Body of pancreas (tissue), 4 donors: ENCODE measurements at regions not wholly inside any gene's neighbourhood (a gene's known extent, or its start where the extent isn't known, plus 50 kb on each side); places are given as distances from the start of the nearest gene placed in this dataset.

Experiments
- ATAC-seq: fragments of 150-250 bp; one replicate; pipeline ENCODE4 v1.9.1; 2016
- DNase-seq, 4 donors: peaks; one replicate each; pipeline ENCODE4 v3.0.0-alpha.2; 2019
- H3K27ac ChIP-seq, 4 donors: fragments of 200-600 bp; sonication (generic); 1 replicate in 3 of 4; 2 replicates in 1 of 4; pipeline versions ENCODE4 v1.5.1 to v1.6.1; 2016 to 2019; ENCODE audit warnings: mild to moderate bottlenecking in 1 of 4, mixed read lengths in 1 of 4, moderate library complexity in 1 of 4
- H3K27me3 ChIP-seq, 2 donors: fragments of 200-600 bp; sonication (generic); one replicate each; pipeline ENCODE4 v1.6.0; 2016; ENCODE audit warnings: mild to moderate bottlenecking in 1 of 2
- H3K36me3 ChIP-seq, 2 donors: fragments of 200-600 bp; sonication (generic); replicated peaks in 1 of 2; 2 replicates each; pipeline ENCODE4 v1.5.1; 2016; ENCODE audit warnings: low read depth in 2 of 2; ENCODE audit not compliant: insufficient read depth in 1 of 2
- H3K4me1 ChIP-seq: fragments of 200-600 bp; sonication (generic); one replicate; pipeline ENCODE4 v1.6.0; 2016
- H3K4me3 ChIP-seq, 2 donors: fragments of 200-600 bp; sonication (generic); 1 replicate in 1 of 2; 2 replicates in 1 of 2; pipeline ENCODE4 v1.5.1; 2016 to 2019
- H3K9me3 ChIP-seq, 3 donors: fragments of 200-600 bp; sonication (generic); 1 replicate in 2 of 3; 2 replicates in 1 of 3; pipeline ENCODE4 v1.5.1; 2016
- CTCF ChIP-seq, 7 experiments: fragments of 450-650 bp in 4 of 7; fragments of 200-600 bp in 3 of 7; sonication (generic) in 3 of 7; IDR thresholded peaks; one replicate each; pipeline ENCODE4 v1.5.1; 2016 to 2019; ENCODE audit warnings: antibody characterized with exemption in 7 of 7
- POLR2A ChIP-seq, 3 donors: fragments of 450-650 bp; IDR thresholded peaks; one replicate each; pipeline ENCODE4 v1.6.1; 2016; ENCODE audit warnings: antibody characterized with exemption in 3 of 3, mild to moderate bottlenecking in 2 of 3
- WGBS, 2 donors: methylation state at CpG; one replicate each; pipeline ENCODE4 v1.1.5; 2017; 5-methylcytosine and 5-hydroxymethylcytosine counted together
- intact Hi-C: fragments of 100-400 bp; cut with DNase I; formaldehyde crosslinking; loops from one replicate; pipeline ENCODE4 v1.15.1; 2023

- TF ChIP-seq CTCF (IDR thresholded peaks at IDR 0.05) (no peak), POLR2A (IDR thresholded peaks at IDR 0.05) (no peak)
- 82 to 89% methylated on average over 4 of the region's 4 CpGs for WGBS, 2 donors
- H3K27ac ChIP-seq: no peak overlapping the region
- no peaks in the 10 kb centered on the region for H3K9me3 ChIP-seq
- H3K27me3 ChIP-seq: no peaks in the 10 kb centered on the region
- no peak overlapping the region for H3K4me3 ChIP-seq
- no peaks in the 10 kb centered on the region for H3K36me3 ChIP-seq
- H3K4me1 ChIP-seq: no peaks in the 10 kb centered on the region
- DNase-seq (no peak), ATAC-seq (no peak)
- intact Hi-C loops: no loop called here
Observed at GRCh38 chr16:73248316-73248715, 200.4 kb upstream of the ZFHX3 start.

DNA sequence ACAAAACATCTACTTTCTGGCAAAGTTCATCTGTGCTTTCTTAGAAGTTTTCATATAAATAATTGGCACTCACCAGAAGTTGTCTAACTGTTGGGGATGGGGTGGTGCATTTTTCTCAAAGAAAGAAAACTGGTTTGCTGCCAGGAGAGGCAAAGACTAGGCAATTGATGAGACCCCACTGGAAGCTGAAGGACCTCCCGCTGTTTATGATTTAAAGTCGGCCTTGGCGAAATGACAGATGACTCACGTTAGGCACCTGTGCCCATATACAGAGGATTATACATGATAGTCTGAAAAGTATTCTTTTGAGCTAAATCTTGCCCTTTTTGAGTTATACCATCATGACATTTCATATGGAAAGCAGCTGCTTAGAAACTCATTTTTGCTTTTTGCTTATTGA is 193.0 kb upstream of the ZFHX3 start:
- WGBS, 2 donors: 32 to 55% methylated on average over 4 of the region's 4 CpGs
- Histone ChIP-seq H3K36me3 (no peaks in the 10 kb centered on the region), H3K27me3 (no peaks in the 10 kb centered on the region), H3K27ac (no peak overlapping the region), H3K9me3 (no peaks in the 10 kb centered on the region), H3K4me1 (no peaks in the 10 kb centered on the region), H3K4me3 (no peak overlapping the region)
- DNase-seq (no peak), ATAC-seq (no peak)
- intact Hi-C loops: no loop called here
- TF ChIP-seq CTCF (IDR thresholded peaks at IDR 0.05) (no peak), POLR2A (IDR thresholded peaks at IDR 0.05) (no peak)

DNA sequence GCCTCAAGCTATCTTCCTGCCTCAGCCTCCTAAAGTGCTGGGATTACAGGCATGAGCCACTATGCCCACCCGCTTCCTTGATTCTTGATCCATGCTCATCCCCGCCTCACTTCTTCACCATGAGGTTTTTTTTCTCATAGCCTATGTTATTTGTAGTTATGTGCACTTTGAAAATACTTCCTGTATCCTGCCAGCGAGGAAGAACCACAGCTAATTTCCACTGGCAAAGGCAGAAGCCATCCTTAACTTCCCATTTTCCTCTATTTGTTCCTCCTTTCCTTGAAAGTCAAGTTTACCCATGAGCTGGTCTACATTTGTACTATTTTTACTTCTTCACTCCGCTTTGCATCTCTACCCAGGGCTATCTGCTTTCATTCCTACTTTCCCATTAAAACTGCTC is 189.7 kb upstream of the ZFHX3 start:
- H3K9me3 ChIP-seq: no peaks in the 10 kb centered on the region
- no peaks in the 10 kb centered on the region for H3K36me3 ChIP-seq
- no peak for DNase-seq
- no peak for TF ChIP-seq CTCF (IDR thresholded peaks at IDR 0.05)
- no peak for TF ChIP-seq POLR2A (IDR thresholded peaks at IDR 0.05)
- H3K27ac ChIP-seq: no peak overlapping the region
- H3K4me3 ChIP-seq: no peak overlapping the region
- H3K27me3 ChIP-seq: peaks cover 0 to 14% of the 10 kb centered on the region in 2 donors
- intact Hi-C loops: no loop called here
- 91 to 94% methylated on average over 4 of the region's 4 CpGs for WGBS, 2 donors
- ATAC-seq: no peak
- peaks cover 10% of the 10 kb centered on the region for H3K4me1 ChIP-seq

GRCh38 chr16:73234496-73234895 is 186.6 kb upstream of the ZFHX3 start:
- TF ChIP-seq POLR2A (IDR thresholded peaks at IDR 0.05) (no peak), CTCF (IDR thresholded peaks at IDR 0.05) (no peak)
- 74 to 85% methylated on average over 5 of the region's 5 CpGs for WGBS, 2 donors
- Histone ChIP-seq H3K4me1 (peaks cover 16% of the 10 kb centered on the region), H3K27ac (no peak overlapping the region), H3K27me3 (peaks cover 0 to 14% of the 10 kb centered on the region in 2 donors), H3K4me3 (no peak overlapping the region), H3K9me3 (no peaks in the 10 kb centered on the region), H3K36me3 (no peaks in the 10 kb centered on the region)
- DNase-seq (no peak), ATAC-seq (no peak)
- intact Hi-C loops: no loop called here

- no peak overlapping the region for H3K27ac ChIP-seq
- H3K9me3 ChIP-seq: no peaks in the 10 kb centered on the region
- H3K4me3 ChIP-seq: no peak overlapping the region
Observed at GRCh38 chr16:73233846-73234424, 186.0 kb upstream of the ZFHX3 start.

More at GRCh38 chr16:73233846-73234424, 186.0 kb upstream of the ZFHX3 start:
- TF ChIP-seq POLR2A (IDR thresholded peaks at IDR 0.05): no peak
- TF ChIP-seq CTCF (IDR thresholded peaks at IDR 0.05): no peak
- WGBS, 2 donors: 66 to 77% methylated on average over 11 of the region's 11 CpGs
- Histone ChIP-seq H3K4me1 (peaks cover 16% of the 10 kb centered on the region), H3K36me3 (no peaks in the 10 kb centered on the region), H3K27me3 (peaks cover 0 to 14% of the 10 kb centered on the region in 2 donors)
- no peak for DNase-seq
- intact Hi-C loops: no loop called here
- no peak for ATAC-seq
